ENCODE measurements at regions not wholly inside any gene's neighbourhood (a gene's known extent, or its start where the extent isn't known, plus 50 kb on each side); places are given as distances from the start of the nearest gene placed in this dataset.
"Not testable (repeated sequence)": the region's sequence is repeated elsewhere in the genome, so short reads cannot be mapped to it uniquely, and the experiment has no call there.

GRCh38 chr4:104549736-104550135, 55.0 kb upstream of the CXXC4 start:
- DNase-seq: no peak

GRCh38 chr4:104559502-104559901, 64.8 kb upstream of the CXXC4 start:
- no peak for DNase-seq

- DNase-seq: no peak
These were observed 76.6 kb upstream of the CXXC4 start for GRCh38 chr4:104571341-104571740.

GRCh38 chr4:104574371-104574770, 79.7 kb upstream of the CXXC4 start:
- DNase-seq: no peak

GRCh38 chr4:104575278-104575677, 80.6 kb upstream of the CXXC4 start:
- DNase-seq: no peak

- no peak for DNase-seq
These were observed 82.7 kb upstream of the CXXC4 start for GRCh38 chr4:104577405-104577804.

- not testable (repeated sequence) for DNase-seq
These were observed 86.8 kb upstream of the CXXC4 start for GRCh38 chr4:104581476-104581875.

- not testable (repeated sequence) for DNase-seq
These were observed 87.4 kb upstream of the CXXC4 start for GRCh38 chr4:104582056-104582455.

GRCh38 chr4:104589264-104589868, 94.7 kb upstream of the CXXC4 start:
- DNase-seq: no peak

GRCh38 chr4:104591510-104591911, 96.8 kb upstream of the CXXC4 start:
- DNase-seq: no peak

- no peak for DNase-seq
These were observed 97.5 kb upstream of the CXXC4 start for GRCh38 chr4:104592183-104592582.

- no peak for DNase-seq
These were observed 98.3 kb upstream of the CXXC4 start for GRCh38 chr4:104593019-104593418.

- DNase-seq: no peak
These were observed 101.5 kb upstream of the CXXC4 start for GRCh38 chr4:104596189-104596588.

- DNase-seq: no peak
These were observed 120.8 kb upstream of the CXXC4 start for GRCh38 chr4:104615496-104615895.

- DNase-seq: no peak
These were observed 121.2 kb upstream of the CXXC4 start for GRCh38 chr4:104615926-104616325.

GRCh38 chr4:104616401-104616820, 121.7 kb upstream of the CXXC4 start:
- no peak for DNase-seq

- DNase-seq: no peak
These were observed 131.0 kb upstream of the CXXC4 start for GRCh38 chr4:104625706-104626105.

- no peak for DNase-seq
These were observed 134.9 kb upstream of the CXXC4 start for GRCh38 chr4:104629601-104630000.

- no peak for DNase-seq
These were observed 135.6 kb upstream of the CXXC4 start for GRCh38 chr4:104630272-104630671.

GRCh38 chr4:104631000-104631399, 136.3 kb upstream of the CXXC4 start:
- DNase-seq: no peak

- no peak for DNase-seq
These were observed 146.7 kb upstream of the CXXC4 start for GRCh38 chr4:104641418-104641817.

GRCh38 chr4:104642521-104642920, 147.8 kb upstream of the CXXC4 start:
- no peak for DNase-seq

GRCh38 chr4:104643805-104644204, 149.1 kb upstream of the CXXC4 start:
- no peak for DNase-seq

GRCh38 chr4:104649631-104650030, 154.9 kb upstream of the CXXC4 start:
- no peak for DNase-seq

- DNase-seq: not testable (repeated sequence)
These were observed 167.6 kb upstream of the CXXC4 start for GRCh38 chr4:104662269-104662668.

GRCh38 chr4:104677116-104677515, 182.4 kb upstream of the CXXC4 start:
- DNase-seq: no peak
